GM21529 (cell line): ENCODE measurements at regions not wholly inside any gene's neighbourhood (a gene's known extent, or its start where the extent isn't known, plus 50 kb on each side); places are given as distances from the start of the nearest gene placed in this dataset.

Experiments
- ATAC-seq: cut with Tn5 transposase; IDR thresholded peaks from one replicate; pipeline ENCODE4 v1.9.1; 2021; ENCODE audit not compliant: unreplicated experiment

- ATAC-seq, result peak; percentile 90
These were observed 318.9 kb downstream of the SNAPC1 start for GRCh38 chr14:62081012-62081612.

GRCh38 chr14:62081951-62082350 lies 319.7 kb downstream of the SNAPC1 start:
- no peak for ATAC-seq

GRCh38 chr14:62082779-62083178 lies 320.6 kb downstream of the SNAPC1 start:
- no peak for ATAC-seq

GRCh38 chr14:62084020-62084419 lies 321.8 kb downstream of the SNAPC1 start:
- ATAC-seq, result no peak

GRCh38 chr14:62087191-62087590 lies 325.0 kb downstream of the SNAPC1 start:
- ATAC-seq, result no peak

GRCh38 chr14:62093736-62094135 lies 331.5 kb downstream of the SNAPC1 start:
- ATAC-seq, result no peak

GRCh38 chr14:62097072-62097471 lies 334.9 kb downstream of the SNAPC1 start:
- no peak for ATAC-seq

- ATAC-seq, result no peak
These were observed 335.6 kb downstream of the SNAPC1 start for GRCh38 chr14:62097824-62098223.

- ATAC-seq, result no peak
These were observed 336.1 kb downstream of the SNAPC1 start for GRCh38 chr14:62098357-62098756.

GRCh38 chr14:62099091-62099490 lies 336.9 kb downstream of the SNAPC1 start:
- no peak for ATAC-seq

GRCh38 chr14:62101189-62101588 lies 339.0 kb downstream of the SNAPC1 start:
- no peak for ATAC-seq

- no peak for ATAC-seq
These were observed 339.6 kb downstream of the SNAPC1 start for GRCh38 chr14:62101673-62102348.

GRCh38 chr14:62102349-62102725 lies 340.1 kb downstream of the SNAPC1 start:
- no peak for ATAC-seq

GRCh38 chr14:62103464-62103863 lies 341.2 kb downstream of the SNAPC1 start:
- no peak for ATAC-seq

- no peak for ATAC-seq
These were observed 348.7 kb downstream of the SNAPC1 start for GRCh38 chr14:62110941-62111340.

- ATAC-seq, result peak; percentile 93
These were observed 355.0 kb downstream of the SNAPC1 start for GRCh38 chr14:62117010-62117750.

GRCh38 chr14:62117751-62118105 lies 355.5 kb downstream of the SNAPC1 start:
- ATAC-seq, result no peak

- ATAC-seq, result no peak
These were observed 356.2 kb downstream of the SNAPC1 start for GRCh38 chr14:62118461-62118860.

GRCh38 chr14:62118871-62119270 lies 356.7 kb downstream of the SNAPC1 start:
- ATAC-seq, result no peak

- ATAC-seq, result peak; percentile 60
These were observed 361.7 kb downstream of the SNAPC1 start for GRCh38 chr14:62123961-62124360.

GRCh38 chr14:62125793-62126192 lies 363.6 kb downstream of the SNAPC1 start:
- ATAC-seq, result no peak

- ATAC-seq, result peak; percentile 69
These were observed 364.8 kb downstream of the SNAPC1 start for GRCh38 chr14:62126879-62127478.
